GM18858 (cell line): ENCODE measurements at regions not wholly inside any gene's neighbourhood (a gene's known extent, or its start where the extent isn't known, plus 50 kb on each side); places are given as distances from the start of the nearest gene placed in this dataset.

Experiments used
- ATAC-seq: cut with Tn5 transposase; IDR thresholded peaks from one replicate; pipeline ENCODE4 v1.9.1; 2021; ENCODE audit not compliant: unreplicated experiment

GRCh38 chr3:67896130-67896529 lies 241.7 kb upstream of the SUCLG2 start:
- no peak for ATAC-seq

DNA sequence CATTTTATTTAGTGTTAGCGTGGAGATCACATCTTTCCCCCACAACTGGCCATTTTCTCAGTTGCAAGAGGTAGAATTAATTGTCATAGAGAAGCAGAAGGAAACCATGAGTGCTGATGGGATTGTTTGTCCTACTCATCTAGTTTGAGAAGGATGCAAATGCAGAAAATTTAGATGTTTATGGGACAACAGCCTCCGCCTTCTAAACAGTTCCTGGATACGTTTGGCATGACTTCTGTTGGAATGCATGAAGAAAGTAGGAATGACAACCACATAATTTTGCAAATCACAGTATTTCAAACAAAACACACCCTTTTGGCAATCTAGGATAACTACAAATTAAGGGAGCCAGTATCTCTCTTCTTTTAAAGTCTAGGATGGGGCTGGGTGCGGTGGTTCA lies 240.1 kb upstream of the SUCLG2 start:
- no peak for ATAC-seq

DNA sequence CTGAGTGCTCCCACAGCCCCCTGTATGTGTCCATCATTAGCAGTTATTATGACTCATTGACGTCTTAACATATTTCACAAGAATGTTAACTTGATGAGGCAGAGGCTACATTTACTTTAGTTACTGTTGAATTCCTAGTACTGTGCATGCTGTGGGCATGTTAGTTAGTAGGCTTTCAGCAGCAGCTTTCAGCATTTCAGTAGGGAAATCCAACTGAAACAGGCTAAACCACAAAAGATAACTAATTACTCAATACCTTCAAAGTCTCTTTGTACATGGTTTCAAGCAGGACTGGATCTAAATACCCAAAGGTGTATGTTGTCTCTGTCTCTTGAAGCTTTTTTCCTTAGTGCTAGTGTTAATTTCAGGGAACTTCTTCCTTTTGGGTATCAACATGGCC lies 229.9 kb upstream of the SUCLG2 start:
- ATAC-seq, result no peak

- ATAC-seq, result no peak
These were observed 229.4 kb upstream of the SUCLG2 start for GRCh38 chr3:67883766-67884165.

GRCh38 chr3:67882981-67883380 lies 228.6 kb upstream of the SUCLG2 start:
- no peak for ATAC-seq

GRCh38 chr3:67876261-67876660 lies 221.8 kb upstream of the SUCLG2 start:
- ATAC-seq, result no peak

DNA sequence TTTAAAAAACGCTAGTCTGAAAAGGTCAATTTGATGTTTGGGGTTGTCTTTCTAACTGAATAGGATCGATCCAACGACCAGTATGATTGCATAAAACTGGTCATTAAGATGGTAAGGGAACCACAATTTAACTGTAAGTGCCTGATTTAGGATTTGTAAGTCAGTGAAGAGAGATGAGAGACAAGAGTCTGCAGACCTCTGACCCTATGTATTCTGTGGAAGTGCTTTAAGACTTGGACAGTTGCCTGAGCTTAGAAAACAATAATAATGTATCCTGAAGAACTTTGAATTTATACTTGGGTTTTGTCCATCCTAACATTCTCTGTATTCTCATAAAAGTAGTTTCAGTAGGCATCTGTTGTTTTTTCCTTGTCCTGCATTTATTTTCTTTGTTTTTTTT lies 221.4 kb upstream of the SUCLG2 start:
- no peak for ATAC-seq

DNA sequence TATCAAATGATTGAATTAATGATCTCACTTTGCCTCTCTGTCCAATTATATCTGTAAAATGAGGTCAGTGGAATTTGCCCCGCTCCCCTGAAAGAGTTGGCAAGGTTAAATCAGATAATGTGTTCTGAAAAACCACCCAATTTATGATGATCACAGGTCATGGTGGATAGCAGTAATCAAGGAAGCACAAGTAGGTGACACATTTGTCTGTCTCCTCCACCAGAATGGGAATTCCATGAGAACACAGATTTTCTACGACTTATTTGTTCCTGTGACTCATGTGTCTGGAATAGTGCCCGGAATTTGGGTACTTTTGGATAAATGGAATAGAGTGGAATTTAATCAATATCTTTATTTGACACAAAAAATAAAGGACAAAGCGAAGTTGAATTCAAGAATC lies 220.9 kb upstream of the SUCLG2 start:
- no peak for ATAC-seq

DNA sequence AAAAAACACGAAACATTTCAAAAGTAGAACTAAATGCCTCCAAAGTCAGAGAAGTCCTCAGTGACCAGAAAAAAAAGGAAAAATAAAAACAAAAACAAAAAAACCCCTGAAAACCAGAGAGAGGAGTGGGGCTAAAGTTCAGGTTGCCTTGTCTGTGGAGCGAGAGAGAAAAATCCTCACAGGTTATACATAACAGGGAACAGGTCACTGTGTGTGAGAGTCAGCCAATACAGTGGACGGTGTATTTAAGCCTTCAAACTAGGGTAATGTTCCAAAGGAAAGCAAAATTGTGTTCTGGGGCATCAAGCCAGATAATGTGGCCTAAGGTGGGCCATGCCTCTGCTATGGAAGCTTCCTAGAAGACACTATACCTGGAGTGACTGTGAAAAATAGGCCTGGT lies 216.1 kb upstream of the SUCLG2 start:
- no peak for ATAC-seq

DNA sequence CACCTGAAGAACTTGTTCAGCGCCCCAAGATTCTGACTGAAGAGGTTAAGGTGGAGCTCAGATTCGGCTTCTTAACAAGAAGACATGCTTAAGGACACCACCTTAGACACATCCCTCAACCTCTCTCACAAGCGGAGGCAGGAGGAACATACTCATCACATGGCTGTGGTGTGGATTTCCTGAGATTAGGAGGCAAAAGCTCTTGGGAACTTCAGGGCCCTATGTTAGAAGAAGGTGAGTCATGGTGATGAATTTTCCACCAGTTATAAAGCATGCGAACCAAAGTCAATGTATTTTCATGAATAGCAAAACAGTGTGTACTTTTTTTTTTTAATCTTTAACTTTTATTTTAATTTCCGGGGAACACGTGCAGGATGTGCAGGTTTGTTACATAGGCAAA lies 212.2 kb upstream of the SUCLG2 start:
- no peak for ATAC-seq

DNA sequence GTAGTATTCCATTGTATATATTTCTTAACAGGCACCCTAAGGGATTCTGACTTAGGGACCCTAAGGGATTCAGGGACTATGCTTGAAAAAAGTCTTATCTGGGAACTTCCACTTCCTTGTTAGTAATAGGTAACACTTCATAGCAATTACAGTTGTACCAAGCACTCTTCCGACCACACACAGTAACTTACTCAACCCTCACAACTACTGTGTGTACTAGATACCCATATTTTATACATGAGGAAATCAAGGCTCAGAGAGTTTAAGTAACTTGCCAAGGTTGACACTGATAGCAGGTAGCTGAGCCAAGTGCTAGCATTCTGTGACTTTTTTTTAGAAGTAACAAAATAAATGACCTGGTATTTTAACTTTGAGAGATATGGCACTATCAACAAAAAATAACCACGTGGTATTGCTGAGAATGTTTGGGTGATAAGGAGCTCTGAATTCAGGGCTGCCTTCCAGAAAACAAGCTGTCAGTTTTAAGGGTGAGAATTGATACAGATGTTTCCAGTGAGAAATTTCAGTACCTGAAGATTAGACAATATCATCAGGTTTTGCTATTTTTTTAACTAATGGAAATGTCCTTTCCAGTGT lies 210.3 kb upstream of the SUCLG2 start:
- ATAC-seq, result no peak

- ATAC-seq, result no peak
These were observed 209.5 kb upstream of the SUCLG2 start for GRCh38 chr3:67863869-67864268.

- no peak for ATAC-seq
These were observed 206.0 kb upstream of the SUCLG2 start for GRCh38 chr3:67860429-67860828.

GRCh38 chr3:67858492-67858891 lies 204.1 kb upstream of the SUCLG2 start:
- no peak for ATAC-seq

- ATAC-seq, result no peak
These were observed 202.3 kb upstream of the SUCLG2 start for GRCh38 chr3:67856718-67857117.

DNA sequence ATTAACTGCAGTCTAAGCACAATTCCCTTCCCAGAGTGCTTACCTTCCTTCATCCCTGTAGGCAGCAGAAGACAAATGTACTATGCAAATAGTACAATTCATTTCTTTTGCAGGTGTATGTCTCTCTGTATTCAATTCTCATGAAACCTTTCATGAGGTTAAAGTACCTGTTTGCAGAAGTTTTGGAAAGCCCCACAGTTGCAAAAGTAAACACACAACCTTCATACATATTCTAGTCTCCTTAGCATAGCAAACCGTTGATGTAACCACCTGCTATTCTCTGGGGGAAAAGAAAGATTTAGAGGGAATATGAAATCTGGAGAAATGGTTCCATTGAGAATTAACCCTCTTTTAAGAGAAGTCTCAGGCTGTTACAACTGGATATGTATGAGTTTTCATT lies 200.3 kb upstream of the SUCLG2 start:
- no peak for ATAC-seq

GRCh38 chr3:67853520-67853919 lies 199.1 kb upstream of the SUCLG2 start:
- no peak for ATAC-seq

DNA sequence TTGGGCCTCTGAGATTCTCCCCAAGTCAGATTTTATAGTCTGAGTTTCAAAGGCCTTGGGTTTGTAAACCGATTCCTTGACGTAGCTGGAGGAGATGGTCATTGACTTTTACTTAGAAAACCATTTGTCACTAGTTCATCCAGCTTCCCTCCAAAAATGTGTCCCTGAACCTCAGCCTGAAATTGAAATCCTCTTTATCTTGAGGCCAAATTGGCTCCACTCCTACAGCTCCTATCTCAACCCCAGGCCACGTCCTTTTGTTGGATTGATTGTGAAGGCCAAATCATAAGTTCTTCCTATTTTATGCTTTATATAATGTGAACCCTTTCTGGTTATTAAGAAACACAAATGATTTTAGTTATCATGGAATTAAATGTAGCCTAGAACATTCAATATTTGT lies 193.9 kb upstream of the SUCLG2 start:
- ATAC-seq, result no peak

DNA sequence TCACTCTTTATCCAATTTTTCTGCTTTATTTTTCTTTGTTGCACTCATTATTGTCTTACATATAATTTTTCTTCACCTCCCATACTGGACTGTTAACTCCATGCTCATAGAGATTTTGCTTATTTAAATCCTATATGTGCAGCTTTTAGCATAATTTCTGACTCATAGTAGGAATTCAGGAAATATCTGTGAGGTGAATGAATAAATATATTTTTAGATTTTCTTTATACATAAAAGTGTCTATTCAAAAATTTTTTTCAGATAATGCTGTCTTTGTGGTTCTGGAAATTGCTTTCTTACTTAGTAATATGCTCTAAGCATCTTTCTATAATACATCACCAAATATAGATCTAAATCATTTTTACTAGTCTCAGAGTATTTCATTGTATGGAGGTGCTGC lies 191.8 kb upstream of the SUCLG2 start:
- ATAC-seq, result no peak

DNA sequence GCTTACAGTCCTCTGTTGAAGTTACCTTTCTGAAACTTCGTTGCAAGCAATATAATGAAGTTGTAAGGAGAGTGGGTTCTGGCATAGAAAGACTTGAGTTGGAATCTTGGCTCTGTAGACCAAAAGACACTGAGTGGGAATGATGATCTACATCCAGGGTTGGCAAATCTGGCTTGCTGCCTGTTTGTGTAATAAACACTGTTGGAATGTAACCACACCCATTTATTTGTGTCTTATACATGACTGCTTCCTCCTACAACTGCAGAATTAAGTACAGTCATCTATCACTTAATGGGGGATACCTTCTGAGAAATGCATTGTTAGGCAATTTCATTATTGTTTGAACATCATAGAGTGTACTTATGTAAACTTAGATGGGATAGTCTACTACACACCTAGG lies 178.4 kb upstream of the SUCLG2 start:
- no peak for ATAC-seq

DNA sequence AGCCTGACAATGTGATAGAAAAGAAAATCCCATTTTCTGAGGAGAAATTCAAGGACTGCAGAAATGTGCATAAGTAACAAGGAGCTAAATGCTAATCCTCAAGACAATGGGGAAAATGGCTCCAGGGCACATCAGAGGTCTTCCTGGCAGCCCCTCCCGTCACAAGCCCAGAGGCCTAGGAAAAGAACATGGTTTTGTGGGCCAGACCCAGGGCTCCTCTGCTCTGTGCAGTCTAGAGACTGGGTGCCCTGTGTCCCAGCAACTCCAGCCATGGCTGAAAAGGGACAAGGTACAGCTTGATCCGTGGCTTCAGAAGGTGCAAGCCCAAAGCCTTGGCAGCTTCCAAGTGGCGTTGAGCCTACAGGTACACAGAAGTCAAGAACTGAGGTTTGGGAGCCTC lies 176.8 kb upstream of the SUCLG2 start:
- no peak for ATAC-seq

- no peak for ATAC-seq
These were observed 174.1 kb upstream of the SUCLG2 start for GRCh38 chr3:67828486-67829010.

- ATAC-seq, result no peak
These were observed 166.7 kb upstream of the SUCLG2 start for GRCh38 chr3:67821135-67821534.
